ENCODE measurements at regions not wholly inside any gene's neighbourhood (a gene's known extent, or its start where the extent isn't known, plus 50 kb on each side); places are given as distances from the start of the nearest gene placed in this dataset.

DNA sequence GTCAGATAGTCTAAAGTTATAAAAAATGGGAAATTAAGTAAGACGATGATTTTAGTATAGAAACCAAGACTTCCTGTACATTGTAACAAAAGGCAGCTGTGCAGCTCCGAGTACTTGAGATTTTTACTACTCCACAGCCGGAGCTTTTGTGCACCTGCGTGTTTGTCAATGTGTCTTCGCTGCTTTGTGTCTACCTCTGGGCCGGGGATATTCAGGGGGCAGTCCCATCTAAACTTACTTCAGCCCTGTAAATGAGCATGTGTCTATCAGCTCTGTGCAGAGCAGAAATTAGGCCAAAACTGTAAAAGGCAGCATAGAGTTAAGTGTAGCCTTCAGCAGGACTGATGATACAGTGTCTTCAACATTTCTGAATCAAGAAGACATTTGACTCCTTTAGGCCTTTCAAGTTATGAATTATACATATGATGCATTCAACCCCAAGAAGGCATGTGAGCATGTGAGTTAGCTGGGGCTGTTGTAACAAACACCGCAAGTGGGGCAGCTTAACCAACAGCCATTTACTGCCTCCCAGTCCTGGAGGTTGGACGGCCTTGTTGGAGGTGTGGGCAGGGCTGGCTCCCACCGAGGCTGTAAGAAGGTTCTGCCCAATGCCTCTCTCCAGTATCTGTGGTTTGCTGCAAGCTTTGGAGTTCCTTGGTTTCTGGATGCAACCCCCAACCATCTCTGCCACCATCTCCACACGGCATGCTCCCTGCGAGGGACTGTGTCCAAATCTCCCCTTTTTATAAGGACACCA lies 191.0 kb upstream of the IRS2 start:
- no peak for DNase-seq (ENCODE audit: low spot score)
- WGBS, result 75% methylated on average over 11 of the region's 11 CpGs

GRCh38 chr13:109976206-109976997 lies 190.0 kb upstream of the IRS2 start:
- no peak for DNase-seq (ENCODE audit: low spot score)
- TF ChIP-seq POLR2AphosphoS5 (IDR thresholded peaks at IDR 0.05) (no peak), POLR2A (IDR thresholded peaks at IDR 0.05) (no peak), CTCF (IDR thresholded peaks at IDR 0.05) (no peak)
- Histone ChIP-seq H3K27ac (no peak overlapping the region), H3K36me3 (no peaks in the 10 kb centered on the region), H3K4me3 (no peak overlapping the region), H3K27me3 (replicated peaks; ENCODE audit: insufficient read depth) (no peaks in the 10 kb centered on the region), H3K4me1 (replicated peaks) (no peaks in the 10 kb centered on the region), H3K9me3 (no peaks in the 10 kb centered on the region)
- WGBS, result 79% methylated on average over 9 of the region's 9 CpGs
- intact Hi-C loops (cut with DNase I), result no loop called here

More for the DNA sequence above, 191.0 kb upstream of the IRS2 start:
- Histone ChIP-seq H3K27ac (no peak overlapping the region), H3K36me3 (no peaks in the 10 kb centered on the region), H3K9me3 (no peaks in the 10 kb centered on the region), H3K4me3 (no peak overlapping the region), H3K27me3 (replicated peaks; ENCODE audit: insufficient read depth) (no peaks in the 10 kb centered on the region), H3K4me1 (replicated peaks) (no peaks in the 10 kb centered on the region)
- TF ChIP-seq POLR2A (IDR thresholded peaks at IDR 0.05) (no peak), POLR2AphosphoS5 (IDR thresholded peaks at IDR 0.05) (no peak), CTCF (IDR thresholded peaks at IDR 0.05) (no peak)
- intact Hi-C loops (cut with DNase I), result no loop called here

GRCh38 chr13:109974354-109974753 lies 188.0 kb upstream of the IRS2 start:
- intact Hi-C loops (cut with DNase I), result no loop called here
- Histone ChIP-seq H3K27ac (no peak overlapping the region), H3K4me3 (no peak overlapping the region), H3K9me3 (no peaks in the 10 kb centered on the region), H3K27me3 (replicated peaks; ENCODE audit: insufficient read depth) (no peaks in the 10 kb centered on the region), H3K36me3 (no peaks in the 10 kb centered on the region), H3K4me1 (replicated peaks) (no peaks in the 10 kb centered on the region)
- WGBS, result 89% methylated on average over 7 of the region's 7 CpGs
- TF ChIP-seq CTCF (IDR thresholded peaks at IDR 0.05) (no peak), POLR2AphosphoS5 (IDR thresholded peaks at IDR 0.05) (no peak), POLR2A (IDR thresholded peaks at IDR 0.05) (no peak)
- DNase-seq (ENCODE audit: low spot score), result no peak

DNA sequence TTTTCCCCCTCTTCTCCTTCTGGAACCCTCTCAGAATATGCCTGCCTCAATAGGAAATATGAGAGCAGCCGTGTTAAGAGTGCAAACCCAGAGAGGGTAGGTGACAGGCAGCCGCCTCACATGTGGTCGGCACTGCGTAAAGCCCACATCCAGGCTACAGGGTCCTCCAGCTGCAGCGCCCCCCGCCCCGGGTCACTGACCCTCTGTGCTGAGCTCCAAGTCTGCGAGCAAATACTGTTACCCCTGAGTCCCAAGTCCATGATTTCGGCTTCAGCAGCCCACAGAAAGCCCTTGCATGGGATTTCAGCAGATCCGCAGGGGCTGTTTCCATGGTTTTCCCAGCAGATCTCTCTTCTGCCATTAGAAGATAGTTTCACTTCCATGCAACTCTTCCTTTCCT lies 186.9 kb upstream of the IRS2 start:
- Histone ChIP-seq H3K27me3 (replicated peaks; ENCODE audit: insufficient read depth) (no peaks in the 10 kb centered on the region), H3K27ac (no peak overlapping the region), H3K4me3 (no peak overlapping the region), H3K36me3 (no peaks in the 10 kb centered on the region), H3K9me3 (no peaks in the 10 kb centered on the region), H3K4me1 (replicated peaks) (no peaks in the 10 kb centered on the region)
- intact Hi-C loops (cut with DNase I), result no loop called here
- no peak for TF ChIP-seq POLR2AphosphoS5 (IDR thresholded peaks at IDR 0.05)
- WGBS, result 92% methylated on average over 10 of the region's 10 CpGs
- no peak for DNase-seq (ENCODE audit: low spot score)

DNA sequence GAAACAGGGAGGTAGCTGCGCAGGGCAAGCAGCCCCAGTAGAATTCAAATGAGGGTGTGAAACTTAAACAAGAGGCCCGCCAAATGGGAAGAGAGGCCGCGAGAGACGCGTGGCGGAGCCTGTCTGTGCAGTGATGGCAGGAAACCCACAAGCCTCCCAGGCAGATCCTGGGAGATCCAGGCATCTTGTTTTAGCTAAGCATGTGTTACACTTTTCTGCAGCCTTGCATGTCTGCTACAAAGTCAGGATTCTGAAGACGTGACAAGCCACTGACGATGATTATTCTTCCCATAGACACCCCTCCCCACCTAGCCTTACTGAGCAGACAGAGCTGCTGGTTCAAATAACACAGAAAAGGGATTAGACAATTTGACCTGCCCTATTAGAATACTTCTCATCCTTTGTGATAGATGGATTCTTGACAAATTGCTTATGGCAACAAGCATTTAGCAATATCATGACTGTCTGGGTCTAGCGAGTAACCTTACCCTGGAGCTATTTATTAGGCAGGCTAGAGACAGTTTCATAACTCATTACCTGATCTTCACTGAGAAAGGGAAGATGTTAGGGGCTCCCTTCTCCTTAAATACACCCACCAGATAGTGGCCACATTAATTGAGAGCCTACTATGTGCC lies 185.2 kb upstream of the IRS2 start:
- TF ChIP-seq CTCF (IDR thresholded peaks at IDR 0.05) (no peak), POLR2A (IDR thresholded peaks at IDR 0.05) (no peak), POLR2AphosphoS5 (IDR thresholded peaks at IDR 0.05) (no peak)

More for the DNA sequence above, 185.2 kb upstream of the IRS2 start:
- H3K27me3 ChIP-seq (replicated peaks; ENCODE audit: insufficient read depth), result no peaks in the 10 kb centered on the region
- WGBS, result 58% methylated on average over 8 of the region's 10 CpGs
- H3K27ac ChIP-seq, result no peak overlapping the region
- H3K9me3 ChIP-seq, result no peaks in the 10 kb centered on the region
- intact Hi-C loops (cut with DNase I), result no loop called here
- no peak overlapping the region for H3K4me3 ChIP-seq
- no peak for DNase-seq (ENCODE audit: low spot score)
- no peaks in the 10 kb centered on the region for H3K36me3 ChIP-seq
- H3K4me1 ChIP-seq (replicated peaks), result no peaks in the 10 kb centered on the region
